Thyroid gland (tissue), 4 donors: ENCODE measurements at regions not wholly inside any gene's neighbourhood (a gene's known extent, or its start where the extent isn't known, plus 50 kb on each side); places are given as distances from the start of the nearest gene placed in this dataset.

Experiments
- DNase-seq, 2 donors: peaks; one replicate each; pipeline ENCODE4 v3.0.0-alpha.2; 2019
- H3K27ac ChIP-seq, 3 donors: fragments of 200-600 bp; sonication (generic); 1 replicate in 2 of 3; 2 replicates in 1 of 3; pipeline ENCODE4 v1.5.1; 2016 to 2019; ENCODE audit warnings: mild to moderate bottlenecking in 1 of 3, moderate library complexity in 1 of 3
- H3K27me3 ChIP-seq: fragments of 200-600 bp; sonication (generic); one replicate; pipeline ENCODE4 v1.5.1; 2019
- H3K36me3 ChIP-seq, 2 donors: fragments of 200-600 bp; sonication (generic); one replicate each; pipeline ENCODE4 v1.5.1; 2016 to 2019
- H3K4me1 ChIP-seq, 2 donors: fragments of 200-600 bp; sonication (generic); one replicate each; pipeline ENCODE4 v1.5.1; 2017 to 2019
- H3K4me3 ChIP-seq, 3 donors: fragments of 200-600 bp; sonication (generic); replicated peaks in 1 of 3; 1 replicate in 2 of 3; 2 replicates in 1 of 3; pipeline ENCODE4 v1.5.1; 2016; ENCODE audit warnings: mild to moderate bottlenecking in 1 of 3
- H3K9me3 ChIP-seq: fragments of 200-600 bp; sonication (generic); one replicate; pipeline ENCODE4 v1.5.1; 2017
- CTCF ChIP-seq, 6 experiments: fragments of 200-600 bp in 3 of 6; fragments of 450-650 bp in 3 of 6; sonication (generic) in 3 of 6; IDR thresholded peaks; one replicate each; pipeline ENCODE4 v1.5.1; 2016 to 2019; ENCODE audit warnings: antibody characterized with exemption in 6 of 6, mild to moderate bottlenecking in 2 of 6, inconsistent platforms in 1 of 6, moderate library complexity in 1 of 6
- POLR2A ChIP-seq, 2 donors: fragments of 450-650 bp; IDR thresholded peaks; one replicate each; pipeline ENCODE4 v1.6.1; 2017; ENCODE audit warnings: antibody characterized with exemption in 2 of 2, mild to moderate bottlenecking in 2 of 2, moderate library complexity in 1 of 2
- WGBS, 2 donors: methylation state at CpG; one replicate each; pipeline ENCODE4 v1.1.5; 2017; 5-methylcytosine and 5-hydroxymethylcytosine counted together
- intact Hi-C: fragments of 100-400 bp; cut with DNase I; formaldehyde crosslinking; loops from one replicate; pipeline ENCODE4 v1.15.1; 2023

- no peak overlapping the region for H3K4me3 ChIP-seq
- H3K27ac ChIP-seq: no peak overlapping the region
- H3K4me1 ChIP-seq: no peaks in the 10 kb centered on the region
- 81 to 86% methylated on average over 3 of the region's 3 CpGs for WGBS, 2 donors
- intact Hi-C loops: no loop called here
- no peaks in the 10 kb centered on the region for H3K36me3 ChIP-seq
- H3K9me3 ChIP-seq: no peaks in the 10 kb centered on the region
- no peak for DNase-seq
- H3K27me3 ChIP-seq: no peaks in the 10 kb centered on the region
- TF ChIP-seq CTCF (IDR thresholded peaks at IDR 0.05) (no peak), POLR2A (IDR thresholded peaks at IDR 0.05) (no peak)
Measured at GRCh38 chr6:84442208-84442607, 214.8 kb upstream of the CEP162 start.

GRCh38 chr6:84441456-84441855, 214.0 kb upstream of the CEP162 start:
- TF ChIP-seq CTCF (IDR thresholded peaks at IDR 0.05): no peak
- no peak for TF ChIP-seq POLR2A (IDR thresholded peaks at IDR 0.05)
- no peak overlapping the region for H3K4me3 ChIP-seq
- no peaks in the 10 kb centered on the region for H3K9me3 ChIP-seq
- 84 to 90% methylated on average over 3 of the region's 3 CpGs for WGBS, 2 donors
- no peaks in the 10 kb centered on the region for H3K36me3 ChIP-seq
- no peaks in the 10 kb centered on the region for H3K4me1 ChIP-seq
- H3K27ac ChIP-seq: no peak overlapping the region
- no peak for DNase-seq
- no peaks in the 10 kb centered on the region for H3K27me3 ChIP-seq
- intact Hi-C loops: no loop called here

- intact Hi-C loops: no loop called here
- H3K4me3 ChIP-seq: no peak overlapping the region
- no peak for TF ChIP-seq CTCF (IDR thresholded peaks at IDR 0.05)
- TF ChIP-seq POLR2A (IDR thresholded peaks at IDR 0.05): no peak
- H3K36me3 ChIP-seq: no peaks in the 10 kb centered on the region
- H3K27ac ChIP-seq: no peak overlapping the region
- H3K27me3 ChIP-seq: no peaks in the 10 kb centered on the region
- no peaks in the 10 kb centered on the region for H3K9me3 ChIP-seq
- H3K4me1 ChIP-seq: no peaks in the 10 kb centered on the region
- 81 to 88% methylated on average over 4 of the region's 4 CpGs for WGBS, 2 donors
- DNase-seq: no peak
Measured at GRCh38 chr6:84434550-84434949, 207.1 kb upstream of the CEP162 start.

- TF ChIP-seq POLR2A (IDR thresholded peaks at IDR 0.05) (no peak), CTCF (IDR thresholded peaks at IDR 0.05) (no peak)
Measured at GRCh38 chr6:84432619-84433018, 205.2 kb upstream of the CEP162 start.

GRCh38 chr6:84428300-84428907, 201.0 kb upstream of the CEP162 start:
- Histone ChIP-seq H3K27ac (no peak overlapping the region), H3K4me3 (no peak overlapping the region), H3K9me3 (no peaks in the 10 kb centered on the region), H3K36me3 (no peaks in the 10 kb centered on the region), H3K27me3 (no peaks in the 10 kb centered on the region), H3K4me1 (no peaks in the 10 kb centered on the region)
- intact Hi-C loops: no loop called here
- WGBS, 2 donors: 14 to 15% methylated on average over 6 of the region's 6 CpGs
- peak in 1 of 6 experiments; percentile 42 for TF ChIP-seq CTCF (IDR thresholded peaks at IDR 0.05)
- no peak for TF ChIP-seq POLR2A (IDR thresholded peaks at IDR 0.05)
- DNase-seq: peak in 1 of 2 donors; percentile 5

More at GRCh38 chr6:84432619-84433018, 205.2 kb upstream of the CEP162 start:
- H3K4me1 ChIP-seq: no peaks in the 10 kb centered on the region
- no peak overlapping the region for H3K27ac ChIP-seq
- H3K36me3 ChIP-seq: no peaks in the 10 kb centered on the region
- DNase-seq: no peak
- no peaks in the 10 kb centered on the region for H3K9me3 ChIP-seq
- intact Hi-C loops: no loop called here
- no peaks in the 10 kb centered on the region for H3K27me3 ChIP-seq
- H3K4me3 ChIP-seq: no peak overlapping the region
